Inferior parietal cortex (tissue), 1 donor: ENCODE measurements at regions not wholly inside any gene's neighbourhood (a gene's known extent, or its start where the extent isn't known, plus 50 kb on each side); places are given as distances from the start of the nearest gene placed in this dataset.

Experiments
- DNase-seq: peaks from one replicate; pipeline ENCODE4 v3.0.0-alpha.2; 2016; ENCODE audit errors: extremely low spot score

DNA sequence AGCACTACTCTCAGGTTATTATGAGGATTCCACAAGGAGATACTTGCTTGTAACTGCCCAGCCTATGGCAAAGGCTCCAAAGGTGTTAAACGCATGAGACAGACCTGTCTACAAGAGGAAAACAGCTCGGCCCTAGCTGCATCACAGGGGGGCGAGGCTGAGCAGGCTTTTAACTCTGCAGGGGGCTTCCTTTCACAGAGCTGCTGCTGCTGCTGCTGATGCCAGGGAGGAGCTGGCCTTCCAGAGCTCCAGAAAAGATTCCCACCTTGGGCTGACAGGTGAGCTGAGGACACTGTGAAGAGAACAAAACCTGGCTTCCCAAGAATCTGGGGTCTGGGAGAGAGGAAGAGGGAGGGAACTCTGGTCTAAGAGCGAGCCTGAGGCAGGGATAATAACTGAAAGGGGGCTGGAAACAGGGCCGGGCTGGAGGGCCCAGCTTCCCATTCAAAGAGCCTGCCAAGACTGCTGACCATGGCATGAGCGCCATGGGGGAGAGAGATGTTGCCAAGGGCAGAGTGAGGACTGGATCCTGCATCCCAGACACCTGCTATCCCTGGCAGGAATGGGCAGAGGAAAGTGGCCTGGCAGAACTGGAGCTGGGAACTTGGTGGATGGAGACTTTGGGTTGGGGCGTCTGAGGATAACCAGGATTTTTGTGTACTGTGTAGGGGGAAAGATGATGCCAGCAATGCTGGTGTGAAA is 211.1 kb upstream of the LRFN2 start:
- DNase-seq: no peak

DNA sequence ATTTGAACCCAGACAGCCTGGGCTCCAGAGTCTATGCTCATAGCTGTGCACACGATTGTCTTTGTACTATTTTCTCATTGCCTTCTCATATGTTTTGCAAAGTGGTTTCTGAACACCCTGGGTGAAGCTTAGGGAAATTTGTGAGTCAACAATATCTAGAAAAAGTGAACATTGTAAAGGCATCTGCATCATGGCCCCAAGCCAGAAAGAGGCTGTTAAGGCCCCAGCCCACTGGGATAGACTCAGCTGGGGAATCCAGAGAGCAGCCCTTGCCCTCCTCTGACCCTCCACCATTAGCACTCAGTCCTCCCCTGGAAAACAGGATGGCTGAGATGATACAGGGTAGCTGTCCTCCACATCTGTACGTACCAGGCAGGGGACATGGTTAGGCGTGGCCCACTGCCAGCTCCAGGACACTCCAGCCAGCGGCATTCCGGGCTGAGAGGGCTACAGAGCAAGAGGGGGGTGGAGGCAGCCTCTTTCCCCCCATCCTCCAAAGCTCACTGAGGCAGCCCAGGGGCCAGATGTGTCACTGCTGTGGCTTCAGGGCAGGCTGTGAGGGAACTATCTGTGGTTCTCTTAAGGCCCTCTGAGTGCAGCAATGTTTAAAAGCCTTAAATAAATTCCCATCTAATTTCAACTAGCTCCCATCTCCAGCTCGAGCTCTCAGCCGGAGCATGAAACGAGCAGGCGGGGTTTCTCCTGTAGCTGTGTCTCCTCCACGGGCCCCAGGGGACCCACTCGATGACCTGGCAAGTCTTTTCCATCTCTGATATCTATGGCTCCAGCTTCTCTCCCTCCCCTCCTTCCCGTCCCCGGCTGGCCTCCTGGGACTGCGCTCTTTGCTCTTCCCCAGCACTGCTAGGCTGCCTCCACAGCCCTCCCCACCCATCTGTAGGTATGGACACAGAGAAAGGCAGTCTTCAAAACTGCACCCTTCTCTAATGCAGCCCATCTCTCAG is 209.4 kb upstream of the LRFN2 start:
- DNase-seq: no peak

DNA sequence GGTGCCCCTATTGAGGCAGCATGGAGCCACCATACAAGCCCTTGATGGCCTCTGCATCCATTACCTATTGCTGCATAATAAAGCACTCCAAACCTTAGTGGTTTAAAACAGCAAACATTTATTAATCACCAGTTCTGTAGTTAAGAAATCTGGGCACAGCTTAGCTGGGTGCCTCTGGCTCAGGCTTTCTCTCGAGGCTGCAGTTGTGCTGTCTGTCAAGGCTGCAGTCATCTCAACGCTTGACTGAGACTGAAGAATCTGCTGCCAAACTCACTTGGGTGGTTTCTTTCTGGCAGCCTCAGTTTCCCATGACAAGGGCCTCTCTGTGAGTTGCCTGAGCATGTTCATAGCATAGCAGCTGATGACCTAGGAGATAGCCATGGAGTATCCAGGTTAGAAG is 207.4 kb upstream of the LRFN2 start:
- DNase-seq: no peak

DNA sequence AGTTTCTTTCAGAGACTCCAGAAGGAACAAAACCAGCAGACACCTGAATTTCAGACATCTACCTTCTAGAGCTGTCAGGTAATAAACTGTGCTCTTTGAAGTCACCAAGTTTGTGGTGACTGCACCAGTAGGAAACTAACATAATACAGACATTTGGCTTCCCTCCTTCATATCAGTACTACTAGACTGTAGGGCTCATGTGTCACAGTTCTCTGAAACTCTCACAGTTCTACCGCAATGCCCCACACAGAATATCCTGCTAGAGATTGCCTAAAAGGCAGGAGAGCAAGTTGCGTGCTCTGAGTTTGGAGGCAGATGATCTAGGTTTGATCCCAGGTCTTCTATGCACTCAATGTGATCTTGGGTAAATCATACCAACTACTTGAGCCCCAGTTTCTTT is 205.0 kb upstream of the LRFN2 start:
- DNase-seq: no peak

DNA sequence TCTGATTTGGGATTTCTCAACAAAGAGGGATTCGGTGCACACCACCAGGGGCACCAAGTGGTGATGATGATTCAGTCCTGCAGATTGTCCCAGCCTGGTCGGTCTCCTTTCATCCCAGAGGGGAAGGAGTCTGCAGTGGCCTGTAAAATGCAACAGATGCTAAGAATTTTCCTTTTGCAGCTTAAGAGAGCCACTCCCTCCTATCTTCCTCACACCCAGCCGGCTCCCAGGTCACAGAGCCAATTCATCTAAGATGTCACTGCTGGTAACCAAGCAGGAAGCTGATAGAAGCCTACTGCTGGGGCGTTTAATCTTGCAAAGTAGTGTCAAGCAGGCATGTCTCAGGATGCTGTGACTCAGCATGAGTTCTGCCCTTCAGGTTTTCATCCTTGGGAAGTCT is 203.8 kb upstream of the LRFN2 start:
- no peak for DNase-seq

DNA sequence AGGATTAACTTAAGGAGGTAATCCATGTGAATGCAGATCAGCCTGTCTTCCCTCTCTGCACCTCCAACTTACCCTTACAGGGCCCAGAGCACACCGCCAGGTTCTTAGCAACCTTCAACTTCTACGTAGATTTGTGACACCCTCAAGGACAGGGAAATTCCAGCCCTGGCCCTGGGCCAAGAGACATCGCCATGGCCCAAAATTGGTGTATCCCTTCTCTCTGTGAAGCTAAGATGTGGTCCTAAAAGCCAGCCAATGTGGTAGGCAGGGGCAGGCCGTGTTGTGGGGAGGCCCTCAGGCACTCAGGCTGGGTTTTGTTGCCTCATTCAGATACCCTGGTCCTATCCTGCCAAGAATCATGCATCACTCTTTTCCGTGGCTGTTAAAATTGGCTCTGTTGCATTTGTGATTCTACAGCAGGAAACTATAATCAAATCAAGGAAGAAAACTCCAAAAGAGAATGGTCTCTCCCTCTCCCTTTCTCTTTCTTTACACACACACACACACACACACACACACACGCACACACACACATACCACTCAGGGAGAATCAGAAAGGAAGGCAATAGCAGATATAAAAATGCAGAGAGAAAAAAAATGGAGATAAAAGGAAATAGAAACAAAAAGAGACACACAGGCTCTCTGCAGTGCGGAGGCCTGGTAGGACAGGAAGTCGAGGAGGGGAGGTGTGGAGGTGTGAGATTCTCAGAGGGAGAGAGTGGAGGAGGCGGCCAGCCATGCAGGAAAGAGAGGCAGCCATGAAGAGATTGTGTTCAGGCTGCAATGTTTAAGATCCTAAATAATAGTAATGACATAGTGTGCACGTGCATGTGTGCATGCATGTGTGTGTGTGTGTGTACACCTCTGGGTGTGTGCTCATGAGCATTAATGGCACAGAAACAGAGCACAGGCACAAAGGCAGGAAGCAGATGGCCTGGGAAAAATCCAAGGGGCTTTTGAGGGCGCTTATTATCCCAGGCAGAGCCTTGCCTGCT is 201.8 kb upstream of the LRFN2 start:
- peak; percentile 24 for DNase-seq

DNA sequence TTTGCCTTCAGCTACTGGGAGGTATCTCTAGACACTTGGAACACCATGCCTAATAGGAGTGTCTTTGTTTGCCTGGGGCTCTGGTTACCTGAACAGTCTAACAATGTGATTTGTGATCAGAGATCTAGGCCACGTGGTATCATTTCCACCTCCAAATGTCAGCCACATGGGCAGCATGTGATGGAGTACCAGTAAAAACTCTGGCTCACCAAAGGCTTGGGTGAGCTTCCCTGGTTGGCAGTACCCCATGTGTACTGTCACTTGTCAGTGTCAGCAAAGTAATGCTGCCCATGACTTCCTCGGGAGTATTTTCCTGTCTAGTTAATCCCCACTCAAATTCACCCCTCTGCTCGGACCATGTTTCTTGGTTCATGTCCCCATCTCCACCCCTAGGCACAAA is 195.2 kb upstream of the LRFN2 start:
- DNase-seq: no peak

DNA sequence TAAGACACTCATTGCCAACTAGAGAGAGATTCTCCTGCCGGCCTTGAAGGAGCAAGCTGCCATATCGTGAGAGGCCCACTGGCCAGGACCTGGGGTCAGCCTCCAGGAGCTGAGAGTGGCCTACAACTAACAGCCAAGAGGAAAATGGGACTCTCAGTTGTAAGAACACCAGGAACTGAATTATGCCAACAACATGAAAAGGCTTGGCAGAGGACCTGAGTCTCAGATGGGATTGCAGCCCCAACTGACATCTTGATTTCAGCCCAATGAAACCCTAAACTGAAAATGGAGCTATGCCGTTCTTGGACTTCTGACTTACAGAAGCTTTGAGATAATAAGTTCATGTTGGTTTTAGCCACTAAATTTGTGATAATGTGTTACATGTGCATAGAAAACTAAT is 193.5 kb upstream of the LRFN2 start:
- DNase-seq: no peak

DNA sequence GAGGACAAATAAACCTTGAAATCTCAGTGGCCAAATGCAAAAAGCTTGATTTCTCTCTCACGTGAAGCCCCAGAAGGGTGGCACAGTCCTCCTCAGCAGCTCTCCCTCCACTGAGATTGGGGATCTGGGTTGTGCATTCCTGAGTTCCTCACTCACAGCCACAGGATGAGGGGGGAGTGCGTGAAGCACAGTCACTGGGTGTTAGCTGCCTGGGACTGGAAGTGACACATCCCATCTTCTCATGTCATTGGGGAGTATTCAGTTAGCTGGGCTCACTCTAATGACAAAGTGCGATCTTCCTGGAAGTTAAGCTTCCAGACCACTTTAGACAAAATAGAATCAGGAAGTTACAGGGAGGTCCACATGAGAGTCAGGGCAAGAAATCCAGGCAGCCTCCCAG is 192.2 kb upstream of the LRFN2 start:
- no peak for DNase-seq

DNA sequence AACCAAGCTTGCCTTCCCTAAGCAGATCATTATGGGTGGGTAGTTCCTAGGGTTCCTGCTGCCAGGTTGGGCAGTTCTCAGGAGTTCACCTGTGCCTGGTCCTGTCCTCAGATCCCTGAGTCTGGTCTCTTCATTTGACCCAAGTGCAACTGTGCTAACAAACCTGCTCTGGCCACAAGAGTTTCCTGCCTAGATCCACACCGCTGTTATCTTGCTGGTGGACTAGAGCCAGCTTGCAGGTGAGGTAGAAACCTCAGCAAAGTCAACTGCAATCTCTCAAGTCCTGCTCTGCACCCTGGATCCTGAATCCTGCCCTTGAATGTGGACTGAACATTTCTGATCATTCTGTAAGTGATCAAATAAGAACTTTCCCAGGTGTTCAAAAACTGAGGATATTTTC is 191.8 kb upstream of the LRFN2 start:
- DNase-seq: no peak

DNA sequence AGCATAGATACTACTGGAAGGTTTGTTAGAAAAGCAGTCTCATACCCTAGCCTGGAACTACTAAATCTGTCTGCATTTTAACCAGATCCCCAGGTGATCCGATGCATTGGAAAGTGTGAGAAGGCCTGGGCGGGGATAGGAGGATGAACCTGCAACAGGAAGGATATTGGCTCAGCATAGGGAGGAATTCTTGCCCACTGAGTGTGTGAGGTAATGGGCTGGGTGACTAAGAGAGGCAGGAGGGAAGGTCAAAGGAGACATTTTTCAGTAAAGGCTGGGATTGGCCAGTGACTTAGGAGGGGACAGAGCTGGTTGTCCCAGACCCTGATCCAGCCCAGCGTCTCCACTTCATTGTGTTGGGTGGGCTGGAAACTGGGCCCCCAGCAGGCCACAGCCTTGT is 191.0 kb upstream of the LRFN2 start:
- no peak for DNase-seq

DNA sequence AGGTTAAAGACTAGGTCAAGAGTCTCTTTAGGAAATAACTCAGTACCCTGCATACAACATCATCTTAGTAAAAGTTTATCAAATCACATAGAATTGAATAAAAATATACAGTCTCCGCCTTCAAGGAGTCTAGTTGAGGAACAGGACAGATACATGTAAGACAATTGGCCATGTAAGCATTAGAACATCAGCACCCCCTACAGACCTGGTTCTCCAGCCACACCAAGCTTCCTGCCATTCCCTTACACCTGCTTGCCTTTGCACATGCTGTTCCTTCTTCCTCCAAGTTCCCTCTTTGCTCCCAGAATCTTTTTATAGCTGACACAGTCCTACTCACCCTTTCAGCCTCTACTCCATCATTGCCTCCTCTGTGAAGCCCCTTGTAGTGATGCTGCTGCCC is 187.8 kb upstream of the LRFN2 start:
- no peak for DNase-seq

DNA sequence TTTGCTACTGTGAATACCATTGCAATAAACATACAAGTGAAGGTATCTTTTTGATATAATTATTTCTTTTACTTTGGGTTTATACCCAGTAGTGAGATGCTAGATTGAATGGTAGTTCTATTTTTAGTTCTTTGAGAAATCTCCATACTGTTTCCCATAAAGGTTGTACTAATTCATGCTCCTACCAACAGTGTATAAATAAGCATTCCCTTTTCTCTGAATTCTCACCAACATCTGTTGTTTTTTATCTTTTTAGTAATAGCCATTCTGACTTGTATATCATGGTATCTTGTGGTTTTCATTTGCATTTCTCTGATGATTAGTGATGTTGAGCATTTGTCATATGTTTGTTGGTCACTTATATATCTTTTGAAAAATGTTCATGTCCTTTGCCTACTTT is 183.6 kb upstream of the LRFN2 start:
- DNase-seq: no peak

DNA sequence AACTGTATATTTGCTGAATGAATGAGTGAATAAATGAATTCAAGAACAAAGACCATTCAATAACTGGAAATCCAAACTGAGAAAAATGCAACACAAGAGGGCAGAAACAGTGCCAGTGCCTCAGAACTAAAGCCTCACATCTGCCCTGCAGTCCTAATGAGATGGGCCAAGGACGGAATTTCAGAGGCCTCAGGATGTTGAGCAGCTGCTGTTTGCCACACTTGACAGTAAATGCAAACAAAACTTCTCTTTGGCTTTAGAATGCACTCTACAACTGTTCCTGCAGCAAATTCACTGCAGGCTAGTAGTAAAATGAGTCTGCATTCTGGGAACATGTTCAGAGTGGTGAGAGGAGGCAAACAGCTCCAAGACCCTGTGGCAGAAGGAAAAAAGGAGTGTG is 177.6 kb upstream of the LRFN2 start:
- no peak for DNase-seq

DNA sequence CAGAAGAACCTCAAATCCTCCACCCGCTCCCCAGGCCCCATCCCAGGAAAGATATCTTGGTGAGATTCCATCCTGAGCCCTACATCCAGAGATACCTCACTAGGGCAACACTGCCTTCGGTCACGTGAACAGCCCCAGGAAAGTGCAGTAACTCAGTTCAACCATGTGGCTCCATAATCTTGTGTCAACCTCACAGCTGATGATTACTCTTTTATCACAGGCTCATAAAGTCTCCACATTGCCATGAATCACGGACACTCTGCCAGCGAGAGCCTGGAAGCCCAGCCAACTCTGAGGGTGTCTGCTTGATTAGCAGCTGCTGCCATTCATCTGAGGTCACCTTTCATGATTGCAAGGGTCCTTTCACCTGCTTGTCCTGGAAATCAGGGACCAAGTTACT is 175.8 kb upstream of the LRFN2 start:
- no peak for DNase-seq

DNA sequence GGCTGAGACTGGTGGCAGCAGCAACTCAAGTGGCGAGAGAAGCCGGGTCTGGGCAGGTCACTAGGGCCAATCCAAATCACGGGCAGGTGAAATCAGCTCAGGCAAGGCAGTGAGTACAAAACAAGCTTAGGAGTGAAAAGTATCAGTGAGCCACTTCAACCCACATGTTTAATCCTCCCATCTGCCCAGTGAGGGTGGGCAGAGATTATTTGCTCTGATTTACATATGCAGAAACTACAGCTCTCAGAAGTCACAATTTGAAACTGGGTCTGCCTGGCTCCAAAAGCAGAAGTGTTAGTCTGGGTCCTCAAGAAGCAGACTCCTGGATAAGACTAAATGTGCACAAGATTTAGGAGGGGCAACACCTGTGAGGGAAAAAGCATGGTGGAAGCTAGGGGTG is 173.7 kb upstream of the LRFN2 start:
- no peak for DNase-seq

DNA sequence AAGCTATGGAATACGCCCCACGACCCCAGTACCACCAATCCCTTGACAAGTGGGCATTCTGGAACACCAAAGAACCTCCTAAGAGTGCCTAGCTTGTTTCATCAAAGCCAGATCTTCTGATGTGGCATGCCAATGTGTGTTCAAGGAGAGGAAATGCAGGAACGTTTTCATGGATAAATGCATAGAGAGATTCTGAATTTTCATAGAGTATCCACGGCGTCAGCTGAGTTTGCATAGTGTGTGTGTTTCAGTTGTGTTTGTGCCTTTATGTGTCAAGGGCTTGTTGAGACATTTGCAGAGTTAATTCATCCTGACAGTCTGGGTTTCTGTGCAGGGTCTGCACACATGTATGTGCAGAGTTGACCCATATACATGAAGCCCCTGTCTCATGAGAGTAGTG is 172.7 kb upstream of the LRFN2 start:
- no peak for DNase-seq

DNA sequence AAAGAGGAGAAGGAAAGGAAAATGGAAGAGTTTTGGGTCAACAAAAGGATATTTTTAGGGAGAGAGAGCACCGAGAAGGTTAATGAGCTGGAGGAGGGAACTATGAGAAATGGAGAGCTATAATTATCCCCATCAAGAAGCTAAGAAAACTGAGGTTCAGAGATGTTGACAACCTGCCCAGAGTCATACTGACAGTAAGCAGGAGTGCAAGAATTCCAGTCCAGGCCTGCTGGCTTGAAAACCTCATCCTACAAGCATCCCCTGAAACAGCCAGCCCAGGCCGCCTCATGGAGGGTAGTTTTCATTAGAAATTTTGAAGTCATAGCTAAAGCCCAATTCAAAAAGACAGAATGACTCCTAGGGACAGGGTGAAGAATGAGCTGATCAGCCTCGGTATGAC is 172.1 kb upstream of the LRFN2 start:
- no peak for DNase-seq

DNA sequence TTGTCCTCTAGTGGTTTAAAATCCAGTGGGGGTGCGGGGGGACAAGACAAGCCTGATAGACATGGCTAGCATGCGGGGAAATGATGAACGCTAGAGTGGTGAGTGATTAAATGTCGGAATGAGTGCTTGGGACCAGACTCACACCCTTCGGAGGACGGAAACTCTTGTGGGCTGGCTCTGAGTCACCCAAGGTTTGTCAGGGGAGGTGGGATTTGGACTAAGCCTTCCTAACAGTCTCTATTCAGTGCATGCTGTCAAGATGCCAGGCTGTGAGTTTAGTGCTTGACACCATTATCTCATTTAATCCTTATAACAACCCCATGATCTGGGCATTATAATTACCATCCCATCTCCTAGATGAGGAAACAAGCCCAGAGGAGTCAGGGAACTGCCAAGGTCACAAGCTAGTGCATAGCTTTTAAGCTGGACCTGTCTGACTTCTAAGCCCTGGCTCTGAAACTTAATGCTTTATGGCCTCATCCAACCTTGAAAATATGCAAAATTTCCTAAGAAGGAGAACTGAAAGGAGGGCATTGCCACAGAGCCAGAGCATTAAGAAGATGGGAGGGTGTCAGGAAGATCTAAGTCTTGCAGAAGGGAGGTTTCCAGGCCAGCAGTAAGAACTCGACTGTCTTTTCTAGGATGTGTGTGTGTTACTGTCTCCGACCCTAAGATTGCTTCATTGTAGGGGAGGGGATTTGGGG is 168.7 kb upstream of the LRFN2 start:
- no peak for DNase-seq

DNA sequence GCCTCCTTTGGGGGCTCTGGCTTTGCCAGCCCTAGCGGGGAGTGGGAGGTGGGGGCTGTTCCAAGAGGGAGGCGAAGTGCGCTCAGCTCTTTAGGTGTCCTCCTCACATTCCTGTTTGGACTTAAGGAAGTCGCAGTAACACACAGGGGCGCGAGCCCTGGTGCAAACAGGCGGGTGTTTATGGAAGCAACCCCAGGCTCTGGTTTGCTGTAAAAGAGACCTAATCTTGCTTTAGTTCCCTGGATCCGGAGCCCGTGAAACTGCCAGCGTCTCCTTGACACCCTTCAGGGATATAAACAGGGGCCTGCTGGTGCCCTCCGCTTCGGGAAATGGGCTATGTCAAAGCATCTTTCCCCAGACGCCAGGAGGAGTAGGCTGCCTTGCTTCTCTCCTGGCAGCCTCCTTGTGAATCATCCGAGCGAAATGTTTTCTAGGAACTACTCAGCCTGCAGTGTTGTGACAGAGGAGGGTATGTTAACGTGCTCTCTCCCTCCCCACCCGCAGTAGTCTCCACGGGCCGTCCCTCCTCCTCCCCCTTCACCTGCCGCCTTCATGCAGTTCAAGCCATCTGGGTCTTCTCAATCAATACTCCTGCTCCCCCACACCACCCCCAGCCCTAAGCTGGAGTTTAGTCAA is 168.0 kb upstream of the LRFN2 start:
- peak; percentile 36 for DNase-seq

DNA sequence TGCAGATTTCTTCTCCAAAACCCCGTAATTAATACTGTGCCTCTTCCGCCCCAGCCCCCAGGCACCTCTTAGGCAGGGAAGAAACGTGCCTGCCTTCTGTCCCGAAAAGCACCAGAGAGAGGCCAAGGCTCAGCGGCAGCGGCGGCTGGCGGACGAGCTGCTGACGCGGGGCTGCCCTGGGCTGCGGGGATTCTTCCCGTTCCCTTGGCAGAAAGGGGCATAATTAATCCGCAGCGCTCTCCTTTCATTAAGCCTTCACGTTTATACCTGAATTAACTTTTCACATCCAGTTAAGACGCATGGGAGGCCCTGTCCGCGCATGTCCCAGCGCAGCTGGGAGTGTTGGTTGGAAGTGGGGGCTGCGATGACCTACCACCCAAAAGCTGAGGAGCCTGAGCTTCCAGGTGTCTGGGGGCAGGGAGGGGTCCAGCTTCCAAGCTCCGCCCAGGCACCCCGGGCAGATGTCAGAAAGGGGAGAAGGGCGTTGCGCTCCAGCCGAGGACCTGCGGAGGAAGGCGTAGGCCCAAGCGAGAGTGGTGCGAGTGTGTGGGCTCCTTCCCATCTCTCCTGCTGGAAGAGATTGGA is 167.4 kb upstream of the LRFN2 start:
- no peak for DNase-seq
